ENCODE measurements at regions not wholly inside any gene's neighbourhood (a gene's known extent, or its start where the extent isn't known, plus 50 kb on each side); places are given as distances from the start of the nearest gene placed in this dataset.

DNA sequence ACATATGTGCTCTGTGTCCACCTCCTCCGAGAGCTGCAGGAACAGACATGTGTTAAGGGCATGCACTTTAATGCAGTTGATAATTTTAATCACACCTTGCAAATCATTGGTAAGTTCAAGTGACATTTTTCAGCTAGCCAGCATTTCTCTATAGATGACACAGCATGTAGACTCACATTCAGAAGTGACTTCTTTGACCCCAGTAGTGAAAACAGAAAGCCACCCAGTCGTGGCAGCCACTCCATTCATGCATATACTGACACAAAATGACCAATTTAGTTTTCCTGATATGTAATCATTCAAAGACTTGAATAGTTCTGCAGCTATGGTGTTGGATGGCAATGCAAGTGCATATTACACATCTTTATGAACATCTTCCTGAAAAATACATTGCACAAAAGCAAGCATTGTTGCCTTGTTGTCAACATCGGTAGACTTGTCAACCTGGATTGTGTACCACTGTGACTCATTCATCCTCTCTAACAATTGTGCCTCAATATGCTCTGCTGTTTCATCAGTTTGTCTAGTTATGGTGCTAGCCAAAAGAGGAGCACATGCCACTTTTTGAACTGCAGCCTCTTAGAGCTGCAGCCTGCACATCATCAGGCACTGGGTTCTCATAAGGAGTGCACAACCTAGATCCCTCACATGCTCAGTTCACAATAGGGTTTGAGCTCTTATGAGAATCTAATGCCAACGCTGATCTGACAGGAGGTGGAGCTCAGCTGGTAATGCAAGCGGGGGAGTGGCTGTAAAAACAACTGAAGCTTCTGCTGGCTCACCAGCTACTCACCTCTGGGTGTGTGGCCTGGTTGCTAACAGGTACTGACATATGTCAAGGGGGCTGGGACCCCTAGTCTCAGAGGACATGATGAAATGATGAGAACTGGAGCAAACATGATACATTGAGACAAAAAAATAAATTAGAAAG lies 622.0 kb downstream of the PYDC2 start:
- TF ChIP-seq CTCF (IDR thresholded peaks at IDR 0.05 in 4 of 5, conservative IDR thresholded peaks at IDR 0.05 in 1 of 5) (no peak), POLR2A (IDR thresholded peaks at IDR 0.05) (no peak)

All from gastrocnemius medialis (tissue), 4 donors.